ENCODE measurements at regions not wholly inside any gene's neighbourhood (a gene's known extent, or its start where the extent isn't known, plus 50 kb on each side); places are given as distances from the start of the nearest gene placed in this dataset.

- CTCF ChIA-PET: no interaction called here
- POLR2A ChIA-PET (ENCODE audit: low non-redundant PET): no interaction called here
- Histone ChIP-seq H3K9me3 (ENCODE audit: low read depth, low read length, poor library complexity, severe bottlenecking) (no peaks in the 10 kb centered on the region), H3K4me3 (ENCODE audit: low read depth, low read length, poor library complexity, severe bottlenecking) (no peak overlapping the region), H3K36me3 (ENCODE audit: insufficient read depth, low read length, poor library complexity, severe bottlenecking) (no peaks in the 10 kb centered on the region), H3K27me3 (replicated peaks; ENCODE audit: insufficient read depth, low read depth, low read length, poor library complexity) (no peaks in the 10 kb centered on the region), H3K27ac (ENCODE audit: low read depth, low read length, poor library complexity, severe bottlenecking) (no peak overlapping the region), H3K4me1 (ENCODE audit: insufficient read depth, low read length, poor library complexity, severe bottlenecking) (no peaks in the 10 kb centered on the region)
- TF ChIP-seq EZH2 (IDR thresholded peaks at IDR 0.05; ENCODE audit: borderline replicate concordance, low read depth, low read length, poor library complexity, severe bottlenecking): no peak
- TF ChIP-seq, protein P1, sequence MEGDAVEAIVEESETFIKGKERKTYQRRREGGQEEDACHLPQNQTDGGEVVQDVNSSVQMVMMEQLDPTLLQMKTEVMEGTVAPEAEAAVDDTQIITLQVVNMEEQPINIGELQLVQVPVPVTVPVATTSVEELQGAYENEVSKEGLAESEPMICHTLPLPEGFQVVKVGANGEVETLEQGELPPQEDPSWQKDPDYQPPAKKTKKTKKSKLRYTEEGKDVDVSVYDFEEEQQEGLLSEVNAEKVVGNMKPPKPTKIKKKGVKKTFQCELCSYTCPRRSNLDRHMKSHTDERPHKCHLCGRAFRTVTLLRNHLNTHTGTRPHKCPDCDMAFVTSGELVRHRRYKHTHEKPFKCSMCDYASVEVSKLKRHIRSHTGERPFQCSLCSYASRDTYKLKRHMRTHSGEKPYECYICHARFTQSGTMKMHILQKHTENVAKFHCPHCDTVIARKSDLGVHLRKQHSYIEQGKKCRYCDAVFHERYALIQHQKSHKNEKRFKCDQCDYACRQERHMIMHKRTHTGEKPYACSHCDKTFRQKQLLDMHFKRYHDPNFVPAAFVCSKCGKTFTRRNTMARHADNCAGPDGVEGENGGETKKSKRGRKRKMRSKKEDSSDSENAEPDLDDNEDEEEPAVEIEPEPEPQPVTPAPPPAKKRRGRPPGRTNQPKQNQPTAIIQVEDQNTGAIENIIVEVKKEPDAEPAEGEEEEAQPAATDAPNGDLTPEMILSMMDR (conservative IDR thresholded peaks at IDR 0.05; ENCODE audit: low read depth, low read length): no peak
- no TSS peak for BruUV-seq (replicated peaks)
- intact Hi-C loops (cut with micrococcal nuclease; ENCODE audit: unreplicated experiment): no loop called here
- no peak for DNase-seq (ENCODE audit: low spot score)
These were observed 370.6 kb upstream of the PROK2 start for GRCh38 chr3:72155391-72156064.

- no peak for TF ChIP-seq EZH2 (IDR thresholded peaks at IDR 0.05; ENCODE audit: borderline replicate concordance, low read depth, low read length, poor library complexity, severe bottlenecking)
- TF ChIP-seq, protein P1 (conservative IDR thresholded peaks at IDR 0.05; ENCODE audit: low read depth, low read length): no peak
- ChIA-PET POLR2A (ENCODE audit: low non-redundant PET) (no interaction called here), CTCF (no interaction called here)
- H3K27ac ChIP-seq (ENCODE audit: low read depth, low read length, poor library complexity, severe bottlenecking): no peak overlapping the region
- H3K9me3 ChIP-seq (ENCODE audit: low read depth, low read length, poor library complexity, severe bottlenecking): no peaks in the 10 kb centered on the region
- DNase-seq (ENCODE audit: low spot score): no peak
- no peaks in the 10 kb centered on the region for H3K36me3 ChIP-seq (ENCODE audit: insufficient read depth, low read length, poor library complexity, severe bottlenecking)
- intact Hi-C loops (cut with micrococcal nuclease; ENCODE audit: unreplicated experiment): no loop called here
- H3K4me3 ChIP-seq (ENCODE audit: low read depth, low read length, poor library complexity, severe bottlenecking): no peak overlapping the region
- no peaks in the 10 kb centered on the region for H3K4me1 ChIP-seq (ENCODE audit: insufficient read depth, low read length, poor library complexity, severe bottlenecking)
- BruUV-seq (replicated peaks): no TSS peak
- H3K27me3 ChIP-seq (replicated peaks; ENCODE audit: insufficient read depth, low read depth, low read length, poor library complexity): no peaks in the 10 kb centered on the region
These were observed 369.7 kb upstream of the PROK2 start for GRCh38 chr3:72154391-72155335.

DNA sequence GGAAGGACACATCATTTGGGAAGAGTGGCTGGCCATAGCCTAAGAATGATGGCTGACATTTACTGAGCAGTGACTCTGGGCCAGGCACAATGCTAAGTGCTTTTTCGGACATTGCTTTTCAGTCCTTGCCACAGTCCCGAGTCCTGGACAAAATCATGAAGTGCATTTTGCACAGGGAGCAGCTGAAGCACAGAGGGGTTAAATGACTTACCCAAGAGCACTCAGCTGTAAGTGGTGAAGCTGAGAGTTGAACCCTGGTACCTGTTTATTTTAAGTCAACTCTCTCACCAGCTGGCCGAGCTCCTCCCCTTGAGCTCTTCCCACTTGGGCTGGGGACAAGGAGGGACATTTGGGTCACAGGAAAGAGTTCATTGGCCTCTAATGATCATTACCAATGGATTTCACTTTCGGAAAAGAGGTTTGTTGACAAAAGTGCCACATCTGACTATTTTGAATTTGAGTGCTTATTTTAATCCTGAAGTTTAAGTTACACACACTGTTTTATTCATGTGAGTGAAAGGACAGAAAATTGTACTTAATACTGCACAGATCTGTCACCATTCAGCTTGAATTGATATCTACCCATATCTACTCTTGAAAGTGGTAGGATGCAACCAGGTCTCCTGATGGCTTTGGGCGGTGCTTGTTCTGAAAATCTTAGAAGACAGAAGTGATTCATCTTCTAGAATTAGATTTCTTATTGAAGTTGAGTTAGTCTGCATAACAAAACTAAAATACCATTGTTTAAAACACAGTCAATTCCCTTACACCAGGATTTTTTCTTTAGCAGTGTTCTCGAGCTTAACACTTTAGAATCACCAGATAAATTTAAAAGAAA is 368.7 kb upstream of the PROK2 start:
- BruUV-seq (replicated peaks): no TSS peak
- Histone ChIP-seq H3K4me1 (ENCODE audit: insufficient read depth, low read length, poor library complexity, severe bottlenecking) (no peaks in the 10 kb centered on the region), H3K9me3 (ENCODE audit: low read depth, low read length, poor library complexity, severe bottlenecking) (no peaks in the 10 kb centered on the region), H3K27me3 (replicated peaks; ENCODE audit: insufficient read depth, low read depth, low read length, poor library complexity) (no peaks in the 10 kb centered on the region), H3K4me3 (ENCODE audit: low read depth, low read length, poor library complexity, severe bottlenecking) (no peak overlapping the region), H3K36me3 (ENCODE audit: insufficient read depth, low read length, poor library complexity, severe bottlenecking) (no peaks in the 10 kb centered on the region), H3K27ac (ENCODE audit: low read depth, low read length, poor library complexity, severe bottlenecking) (no peak overlapping the region)
- CTCF ChIA-PET: no interaction called here
- POLR2A ChIA-PET (ENCODE audit: low non-redundant PET): no interaction called here
- DNase-seq (ENCODE audit: low spot score): no peak
- TF ChIP-seq EZH2 (IDR thresholded peaks at IDR 0.05; ENCODE audit: borderline replicate concordance, low read depth, low read length, poor library complexity, severe bottlenecking): no peak
- TF ChIP-seq, protein P1 (conservative IDR thresholded peaks at IDR 0.05; ENCODE audit: low read depth, low read length): no peak
- intact Hi-C loops (cut with micrococcal nuclease; ENCODE audit: unreplicated experiment): no loop called here
